ENCODE measurements at regions not wholly inside any gene's neighbourhood (a gene's known extent, or its start where the extent isn't known, plus 50 kb on each side); places are given as distances from the start of the nearest gene placed in this dataset.
A peak's percentile ranks its signal among the peaks of the same experiment; 100 is the strongest.

- DNase-seq (ENCODE audit: low read depth, low spot score), result no peak
These were observed 200.8 kb downstream of the PLK2 start for GRCh38 chr5:58258984-58259684.

- no peak for DNase-seq (ENCODE audit: low read depth, low spot score)
These were observed 203.9 kb downstream of the PLK2 start for GRCh38 chr5:58255970-58256369.

GRCh38 chr5:58255386-58255785 lies 204.5 kb downstream of the PLK2 start:
- no peak for DNase-seq (ENCODE audit: low read depth, low spot score)

GRCh38 chr5:58248221-58248620 lies 211.7 kb downstream of the PLK2 start:
- no peak for DNase-seq (ENCODE audit: low read depth, low spot score)

- no peak for DNase-seq (ENCODE audit: low read depth, low spot score)
These were observed 213.4 kb downstream of the PLK2 start for GRCh38 chr5:58246461-58246944.

- DNase-seq (ENCODE audit: low read depth, low spot score), result no peak
These were observed 214.4 kb downstream of the PLK2 start for GRCh38 chr5:58245476-58245840.

- no peak for DNase-seq (ENCODE audit: low read depth, low spot score)
These were observed 214.9 kb downstream of the PLK2 start for GRCh38 chr5:58244819-58245475.

GRCh38 chr5:58241389-58241788 lies 218.5 kb downstream of the PLK2 start:
- DNase-seq (ENCODE audit: low read depth, low spot score), result peak; percentile 96

GRCh38 chr5:58240322-58240721 lies 219.6 kb downstream of the PLK2 start:
- DNase-seq (ENCODE audit: low read depth, low spot score), result peak; percentile 57

- no peak for DNase-seq (ENCODE audit: low read depth, low spot score)
These were observed 220.2 kb downstream of the PLK2 start for GRCh38 chr5:58239731-58240130.

GRCh38 chr5:58239045-58239444 lies 220.8 kb downstream of the PLK2 start:
- DNase-seq (ENCODE audit: low read depth, low spot score), result no peak

- DNase-seq (ENCODE audit: low read depth, low spot score), result no peak
These were observed 223.4 kb downstream of the PLK2 start for GRCh38 chr5:58236498-58236897.

- no peak for DNase-seq (ENCODE audit: low read depth, low spot score)
These were observed 224.6 kb downstream of the PLK2 start for GRCh38 chr5:58235299-58235698.

GRCh38 chr5:58232130-58232529 lies 227.8 kb downstream of the PLK2 start:
- DNase-seq (ENCODE audit: low read depth, low spot score), result no peak

GRCh38 chr5:58231041-58231440 lies 228.8 kb downstream of the PLK2 start:
- no peak for DNase-seq (ENCODE audit: low read depth, low spot score)

GRCh38 chr5:58228896-58229295 lies 231.0 kb downstream of the PLK2 start:
- no peak for DNase-seq (ENCODE audit: low read depth, low spot score)

GRCh38 chr5:58227858-58228257 lies 232.0 kb downstream of the PLK2 start:
- DNase-seq (ENCODE audit: low read depth, low spot score), result no peak

GRCh38 chr5:58224661-58225060 lies 235.2 kb downstream of the PLK2 start:
- DNase-seq (ENCODE audit: low read depth, low spot score), result no peak

GRCh38 chr5:58224221-58224620 lies 235.7 kb downstream of the PLK2 start:
- DNase-seq (ENCODE audit: low read depth, low spot score), result no peak

- DNase-seq (ENCODE audit: low read depth, low spot score), result no peak
These were observed 244.5 kb downstream of the PLK2 start for GRCh38 chr5:58215364-58215763.

- DNase-seq (ENCODE audit: low read depth, low spot score), result no peak
These were observed 248.4 kb downstream of the PLK2 start for GRCh38 chr5:58211441-58211840.

- no peak for DNase-seq (ENCODE audit: low read depth, low spot score)
These were observed 251.2 kb downstream of the PLK2 start for GRCh38 chr5:58208674-58209073.

- DNase-seq (ENCODE audit: low read depth, low spot score), result no peak
These were observed 252.8 kb downstream of the PLK2 start for GRCh38 chr5:58207076-58207475.

Data from pulmonary artery endothelial cell (primary cell).